HG02973 (cell line): ENCODE measurements at regions not wholly inside any gene's neighbourhood (a gene's known extent, or its start where the extent isn't known, plus 50 kb on each side); places are given as distances from the start of the nearest gene placed in this dataset.
"Not testable (repeated sequence)": the region's sequence is repeated elsewhere in the genome, so short reads cannot be mapped to it uniquely, and the experiment has no call there.

Experiments
- ATAC-seq: cut with Tn5 transposase; IDR thresholded peaks from one replicate; pipeline ENCODE4 v1.9.1; 2021; ENCODE audit warnings: moderate library complexity; ENCODE audit not compliant: unreplicated experiment

DNA sequence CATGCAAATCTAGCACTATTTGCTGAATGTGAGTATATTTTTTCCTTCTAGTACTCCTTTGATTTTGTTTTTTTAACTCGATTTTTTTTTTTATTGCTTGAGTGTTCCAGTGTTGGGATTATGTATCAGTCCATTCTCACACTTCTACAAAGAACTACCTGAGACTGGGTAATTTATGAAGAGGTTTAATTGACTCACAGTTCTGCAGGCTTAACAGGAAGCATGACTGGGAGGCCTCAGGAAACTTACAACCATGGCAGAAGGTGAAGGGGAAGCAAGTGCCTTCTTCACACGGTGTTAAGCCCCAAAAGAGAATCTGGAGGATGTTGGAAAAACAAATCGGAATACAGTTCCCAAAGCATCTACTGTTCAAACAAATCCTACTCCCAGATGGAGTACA, 69.1 kb downstream of the ZNF518B start:
- ATAC-seq = not testable (repeated sequence)

DNA sequence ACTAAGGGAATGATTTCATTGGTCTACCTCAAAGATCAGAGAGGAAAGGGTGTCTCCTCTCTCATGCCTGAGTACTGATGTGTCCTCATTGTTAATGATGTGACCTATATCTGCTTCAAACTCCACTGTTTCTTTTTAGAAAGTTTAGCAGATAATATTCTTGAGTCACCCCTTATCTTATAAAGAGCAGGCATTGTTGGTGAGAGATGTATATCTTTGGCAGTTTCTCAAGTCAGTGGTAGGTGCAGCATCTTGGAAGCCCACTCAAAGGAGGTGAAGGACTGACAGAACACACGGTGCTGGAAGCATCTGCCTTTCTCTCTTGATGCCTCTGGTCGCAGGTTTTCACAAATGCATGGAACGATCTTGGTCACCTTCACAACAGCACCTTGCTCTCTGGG, 71.2 kb downstream of the ZNF518B start:
- ATAC-seq = no peak

DNA sequence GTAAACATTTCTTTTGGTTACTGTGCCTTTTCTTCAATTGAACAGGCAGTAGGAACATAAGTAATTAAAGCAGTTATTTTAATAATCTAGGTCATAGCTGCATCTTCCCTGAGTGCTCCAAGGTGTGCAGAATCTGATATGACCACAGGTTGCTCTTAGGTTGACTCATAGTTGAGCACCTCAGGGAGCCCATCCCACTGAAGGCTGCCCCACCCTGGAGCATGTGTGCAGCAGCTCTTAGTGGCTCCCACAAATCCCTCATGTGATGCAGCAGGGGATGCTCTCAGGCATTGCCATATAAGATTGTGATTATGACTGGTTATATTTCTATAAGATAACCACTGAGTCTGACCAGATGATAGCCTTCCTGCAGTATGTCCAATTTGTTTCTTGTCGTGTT, 72.3 kb downstream of the ZNF518B start:
- ATAC-seq = no peak

DNA sequence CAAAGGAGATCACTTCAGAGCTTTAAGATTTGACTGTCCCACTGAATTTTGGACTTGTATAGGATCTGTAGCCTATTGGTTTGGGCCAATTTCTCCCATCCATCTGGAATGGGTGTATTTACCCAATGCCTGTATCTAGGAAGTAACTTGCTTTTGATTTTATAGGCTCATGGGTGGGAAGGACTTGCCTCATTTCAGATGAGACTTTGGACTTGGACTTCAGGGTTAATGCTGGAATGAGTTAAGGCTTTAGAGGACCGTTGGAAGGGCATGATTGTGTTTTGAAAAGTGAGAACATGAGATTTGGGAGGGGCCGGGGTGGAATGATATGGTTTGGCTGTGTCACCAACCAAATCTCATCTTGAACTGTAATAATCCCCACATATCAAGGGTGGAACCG, 73.8 kb downstream of the ZNF518B start:
- ATAC-seq = no peak

DNA sequence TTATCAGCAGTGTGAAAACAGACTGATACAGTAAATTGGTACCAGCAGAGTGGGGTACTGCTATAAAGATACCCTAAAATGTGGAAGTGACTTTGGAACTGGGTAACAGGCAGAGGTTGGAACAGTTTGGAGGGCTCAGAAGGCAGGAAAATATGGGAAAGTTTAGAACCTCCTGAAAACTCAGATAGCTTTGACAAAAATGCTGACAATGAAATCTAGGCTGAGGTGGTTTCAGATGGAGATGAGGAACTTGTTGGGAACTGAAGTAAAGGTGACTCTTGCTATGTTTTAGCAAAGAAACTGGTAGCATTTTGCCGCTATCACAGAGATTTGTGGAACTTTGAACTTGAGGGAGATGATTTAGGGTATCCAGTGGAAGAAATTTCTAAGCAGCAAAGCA, 75.1 kb downstream of the ZNF518B start:
- ATAC-seq = not testable (repeated sequence)

DNA sequence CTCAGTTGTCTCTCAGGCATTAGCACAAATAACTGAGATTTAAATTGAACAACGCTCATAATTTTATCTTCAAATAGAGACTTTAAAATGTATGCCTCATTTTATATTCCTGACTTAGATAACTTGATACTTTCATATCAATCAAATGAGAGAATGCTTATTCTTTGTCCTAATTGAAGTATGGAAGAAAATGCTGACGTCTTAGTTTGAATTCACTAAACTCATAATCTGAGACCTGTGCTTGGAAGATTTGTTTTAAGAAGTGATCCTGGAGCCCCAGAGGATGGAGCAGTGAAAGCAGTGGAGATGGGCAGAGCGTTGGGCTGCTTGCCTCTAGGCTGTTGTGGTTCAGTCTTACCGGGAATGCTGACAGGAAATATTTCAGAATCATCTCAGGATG, 76.1 kb downstream of the ZNF518B start:
- no peak for ATAC-seq

DNA sequence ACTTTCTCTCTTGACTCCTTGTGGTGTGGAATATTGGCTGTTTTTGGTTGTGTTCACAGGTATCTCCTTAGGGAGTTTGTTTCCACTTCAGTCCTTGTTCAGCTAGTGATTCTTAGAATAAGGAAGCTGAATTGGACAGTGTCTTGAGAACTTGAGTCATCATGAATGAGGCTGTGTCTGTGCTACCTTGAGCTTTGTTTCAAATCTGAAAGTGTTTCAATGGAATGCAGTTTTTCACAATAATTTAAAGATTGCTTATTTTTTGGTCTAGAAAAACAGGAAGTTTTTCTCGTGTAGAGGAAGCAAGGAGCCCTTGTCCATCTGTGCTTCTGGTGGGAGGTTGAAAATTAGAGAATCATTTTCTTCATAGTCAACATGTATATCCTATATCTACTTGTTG, 76.5 kb downstream of the ZNF518B start:
- ATAC-seq = no peak

DNA sequence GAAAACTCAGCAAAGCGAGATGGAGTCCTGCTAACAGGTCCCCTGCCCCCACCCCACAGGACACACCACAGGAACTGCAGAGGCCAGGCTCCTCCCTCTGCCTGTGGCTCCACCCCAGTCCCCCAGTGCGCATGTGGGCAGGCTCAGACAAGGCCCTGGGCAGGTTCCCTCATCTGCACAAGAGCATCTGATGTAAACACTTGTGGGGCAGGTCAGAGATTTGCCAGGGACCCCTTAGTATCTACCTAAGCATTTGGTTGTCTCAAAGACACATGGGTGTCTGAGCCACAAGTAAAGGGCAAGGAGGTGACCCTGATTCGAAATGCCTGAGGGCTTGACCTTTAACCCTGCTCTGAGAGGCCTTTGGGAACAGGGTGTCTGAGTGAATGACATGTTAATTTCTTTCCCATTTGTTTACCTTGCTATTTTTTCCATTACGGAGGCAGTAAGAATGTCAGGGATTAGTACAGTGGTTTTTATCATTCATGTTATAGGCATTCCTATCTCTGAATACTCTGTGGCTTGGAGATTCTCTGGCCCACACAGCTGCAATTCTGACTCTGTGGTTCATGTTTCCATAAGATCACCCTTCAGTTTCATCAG, 85.3 kb downstream of the ZNF518B start:
- ATAC-seq = no peak

DNA sequence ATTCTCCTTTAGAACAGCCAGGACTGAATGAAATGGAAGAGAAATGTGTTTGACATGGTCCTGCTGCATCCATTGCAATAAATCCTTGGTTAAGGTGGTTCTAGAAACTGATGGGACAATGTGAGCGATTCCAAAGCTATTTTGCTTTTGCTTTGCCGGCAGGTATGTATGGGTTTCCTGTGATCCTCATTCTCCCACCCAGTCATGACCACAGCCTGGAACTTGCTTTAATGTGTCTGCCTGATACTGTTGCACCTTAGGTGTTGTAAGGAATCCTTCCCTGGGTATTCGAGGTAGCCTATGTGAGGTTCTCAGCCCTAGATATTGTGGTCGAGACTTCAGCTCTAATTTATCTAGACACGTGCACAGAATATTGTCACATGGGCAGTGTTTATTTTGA, 86.1 kb downstream of the ZNF518B start:
- ATAC-seq = no peak

DNA sequence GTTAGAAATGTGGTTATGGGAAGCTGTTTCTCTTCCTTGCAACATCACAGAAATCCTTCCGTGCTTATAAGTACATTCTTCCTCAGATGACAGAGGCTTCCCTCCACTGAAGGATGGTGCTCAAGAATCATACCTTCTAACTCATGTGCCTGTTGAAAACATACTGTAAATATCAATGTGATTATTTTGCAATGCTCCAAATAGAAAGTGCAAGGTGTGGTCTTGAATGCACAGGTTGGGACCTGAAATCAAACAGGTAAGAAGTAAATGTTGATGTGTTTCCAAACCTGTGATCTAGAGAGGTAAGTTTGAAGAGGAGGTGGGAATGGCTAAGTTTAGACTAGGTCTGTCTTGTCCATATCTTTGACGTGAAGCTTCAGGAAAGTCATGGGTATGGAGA, 87.7 kb downstream of the ZNF518B start:
- ATAC-seq = no peak

DNA sequence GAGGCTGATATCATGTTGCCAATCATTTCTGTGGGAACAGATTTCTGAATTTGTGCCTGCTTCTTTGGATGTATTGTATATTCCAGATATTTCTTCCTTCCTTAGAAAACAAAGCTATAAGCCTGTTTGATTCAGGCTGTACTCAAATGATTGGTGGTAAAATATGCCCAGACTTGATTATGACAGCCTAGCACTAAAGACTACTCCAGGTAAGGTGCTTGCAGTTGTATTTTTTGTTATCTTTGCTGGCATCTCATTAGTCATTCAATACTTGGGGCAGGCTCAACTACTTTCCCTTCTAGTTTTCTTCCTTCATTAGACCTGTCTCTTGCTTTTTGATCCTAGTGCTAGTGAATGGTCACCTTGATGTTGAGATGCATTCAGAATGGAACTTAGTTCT, 90.6 kb downstream of the ZNF518B start:
- ATAC-seq = no peak

DNA sequence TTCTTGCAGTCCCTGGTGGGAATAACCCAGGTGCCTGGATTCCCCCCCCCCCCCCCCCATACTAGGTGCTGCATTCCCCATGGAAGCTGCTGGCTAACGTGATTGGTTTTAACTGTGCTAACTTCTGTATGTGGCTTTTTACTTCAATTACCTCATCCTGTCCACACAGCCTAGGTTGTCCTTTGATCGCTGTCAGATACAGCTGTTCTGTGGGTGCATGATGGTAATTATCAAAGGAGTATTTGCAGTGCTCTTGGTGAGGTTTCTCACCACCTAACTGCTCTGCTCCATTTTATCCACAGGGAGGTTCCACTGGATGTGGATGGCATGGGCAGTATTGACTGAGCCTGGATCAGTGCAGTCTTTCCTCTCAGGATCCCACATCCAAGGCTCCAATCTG, 93.0 kb downstream of the ZNF518B start:
- ATAC-seq = no peak

DNA sequence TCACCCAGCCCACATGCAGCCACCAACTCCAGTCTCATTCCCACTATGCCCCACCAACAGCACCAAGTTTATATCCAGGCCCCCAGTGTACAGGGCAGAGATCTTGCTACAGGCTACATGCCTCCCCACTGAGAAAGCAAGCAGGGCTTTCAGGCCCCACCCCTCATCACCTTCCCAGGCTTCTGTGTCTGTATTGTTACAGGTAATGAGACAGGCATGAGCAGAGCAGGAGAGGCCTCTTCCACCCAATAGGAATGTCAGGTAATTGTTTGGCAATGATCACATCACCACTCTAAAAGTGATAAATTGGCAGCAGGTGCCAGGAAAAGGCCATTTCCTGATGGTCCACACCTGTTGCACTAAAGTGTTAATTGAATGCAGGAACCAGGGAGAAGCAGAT, 102.5 kb downstream of the ZNF518B start:
- no peak for ATAC-seq

DNA sequence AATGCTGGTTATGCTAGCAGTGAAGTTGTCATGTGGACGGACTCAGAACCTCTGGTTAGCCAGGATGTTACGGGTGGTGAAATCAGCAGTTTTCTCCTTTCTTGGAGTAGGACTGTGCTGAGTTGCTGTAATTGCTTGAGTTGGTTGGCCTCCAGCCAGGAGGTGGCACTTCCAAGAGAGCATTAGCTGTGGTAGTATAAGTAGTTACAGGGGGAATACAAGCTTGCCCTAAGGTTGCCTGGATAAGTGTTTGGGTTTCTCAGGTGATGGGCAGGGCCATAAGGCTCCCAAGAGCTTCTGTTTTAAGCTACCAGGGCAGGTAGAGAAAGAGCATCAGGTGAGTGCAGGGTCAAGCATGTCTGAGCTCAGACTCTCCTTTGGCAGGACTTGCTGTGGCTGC, 103.0 kb downstream of the ZNF518B start:
- no peak for ATAC-seq

DNA sequence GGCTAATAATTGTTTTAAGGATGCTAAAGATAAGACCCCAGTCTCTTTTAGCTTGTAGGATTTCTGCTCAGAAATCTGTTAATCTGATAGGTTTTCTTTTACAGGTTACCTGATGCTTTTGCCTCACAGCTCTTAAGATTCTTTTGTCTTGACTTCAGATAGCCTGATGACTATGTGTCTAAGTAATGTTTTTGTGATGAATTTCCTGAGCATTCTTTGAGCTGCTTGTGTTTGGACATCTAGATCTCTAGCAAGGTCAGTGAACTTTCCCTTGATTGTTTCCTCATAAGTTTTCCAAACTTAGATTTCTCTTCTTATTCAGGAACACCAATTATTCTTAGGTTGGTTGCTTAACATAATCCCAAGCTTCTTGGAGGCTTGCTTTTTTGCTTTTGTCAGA, 104.1 kb downstream of the ZNF518B start:
- ATAC-seq = no peak

DNA sequence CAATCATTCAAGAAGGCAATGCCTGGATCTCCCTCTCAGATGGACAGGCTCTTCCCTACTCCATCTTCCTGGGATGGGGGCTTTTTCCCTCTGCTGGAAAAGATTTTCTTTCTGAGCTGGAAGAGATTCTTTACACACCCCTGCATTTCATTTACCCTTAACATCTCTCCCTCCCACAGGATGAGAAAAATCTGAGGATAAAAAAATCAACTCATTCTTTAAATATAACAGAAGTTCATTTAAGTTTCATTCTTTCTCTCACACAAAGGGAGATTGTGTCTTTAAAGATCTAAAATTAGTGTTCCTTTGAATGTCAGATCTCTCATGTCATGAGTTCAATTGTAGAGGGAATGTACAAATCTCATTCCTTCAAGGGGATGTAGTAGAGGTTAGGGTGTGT, 109.0 kb downstream of the ZNF518B start:
- ATAC-seq = no peak

DNA sequence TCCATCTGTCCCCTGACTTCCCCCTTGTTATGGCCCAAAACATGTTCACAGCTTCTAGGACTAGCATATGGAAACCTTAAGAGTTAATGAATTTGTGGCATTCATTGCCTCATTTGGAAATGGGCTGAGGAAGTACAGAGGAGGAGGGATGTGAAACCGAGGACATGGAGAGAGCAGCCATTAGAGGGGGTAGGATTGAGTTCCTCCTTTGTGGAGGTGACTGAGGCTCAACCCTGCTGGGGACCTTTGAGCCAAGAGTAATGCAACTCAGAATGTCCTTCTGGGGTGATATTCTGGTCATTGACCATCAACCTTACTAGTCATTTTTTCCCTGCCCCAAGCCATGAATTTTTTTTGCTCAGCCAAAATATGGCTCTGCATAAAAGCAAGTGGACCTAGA, 109.4 kb downstream of the ZNF518B start:
- no peak for ATAC-seq

DNA sequence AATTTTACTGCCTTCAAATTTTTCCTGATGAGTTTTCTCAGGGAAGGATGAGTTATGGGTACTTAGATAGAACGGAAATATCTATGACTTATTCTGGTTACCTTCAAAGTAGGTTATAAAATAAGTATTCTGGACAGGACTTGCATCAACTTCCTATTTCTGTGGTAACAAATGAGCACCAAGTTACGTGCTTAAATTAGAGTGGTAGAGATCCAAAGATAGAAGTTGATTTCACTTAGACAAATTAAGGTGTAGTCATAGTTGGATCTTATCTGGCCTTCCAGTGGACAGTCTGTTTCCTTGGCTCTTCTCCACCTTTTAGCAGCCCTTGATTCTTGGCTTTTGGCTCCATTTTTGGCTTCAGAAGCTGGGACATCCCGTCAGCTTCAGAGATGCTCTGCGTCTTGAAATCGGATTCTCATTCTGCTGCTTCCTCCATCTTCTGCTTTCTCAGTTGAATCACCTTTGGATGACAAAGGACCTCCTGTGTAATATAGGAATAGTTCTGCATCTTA, 109.9 kb downstream of the ZNF518B start:
- no peak for ATAC-seq

DNA sequence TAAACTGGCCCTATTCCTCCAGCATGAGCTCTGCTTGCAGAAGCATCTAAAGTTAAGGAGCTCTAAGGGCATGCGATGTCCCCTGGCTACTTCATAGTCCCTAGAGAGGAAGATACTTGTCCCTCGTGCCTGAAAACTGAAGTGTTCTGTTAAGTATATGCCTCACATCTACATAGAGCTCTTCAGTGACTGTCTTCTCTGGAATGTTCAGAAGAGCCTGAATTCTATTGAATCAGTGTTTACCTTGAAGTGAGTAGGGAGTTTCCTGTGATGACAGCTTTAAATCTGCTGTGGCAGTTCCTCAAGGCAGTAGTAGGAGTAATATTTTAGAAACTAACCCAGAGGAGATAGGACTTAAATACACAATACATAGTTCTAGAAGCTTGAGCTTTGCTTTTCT, 111.2 kb downstream of the ZNF518B start:
- no peak for ATAC-seq

DNA sequence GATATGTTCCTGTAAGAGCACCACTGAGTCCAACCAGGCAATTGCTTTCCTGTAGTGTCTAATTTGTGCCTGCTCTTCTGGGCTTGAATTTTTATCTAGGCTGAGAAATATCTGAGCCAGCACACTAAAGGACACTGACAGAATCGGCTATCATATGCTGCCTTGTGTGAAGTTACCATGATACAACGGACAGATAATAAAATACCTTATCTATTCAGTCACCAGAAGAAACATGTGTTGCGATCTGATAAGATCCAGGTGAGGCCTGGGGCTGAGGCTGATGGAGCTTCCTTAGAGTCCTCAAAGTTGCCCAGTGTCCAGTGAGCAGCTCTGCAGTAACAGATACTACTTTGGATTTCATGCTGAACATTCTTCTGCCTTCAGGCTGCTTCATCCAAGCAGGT, 111.8 kb downstream of the ZNF518B start:
- no peak for ATAC-seq

DNA sequence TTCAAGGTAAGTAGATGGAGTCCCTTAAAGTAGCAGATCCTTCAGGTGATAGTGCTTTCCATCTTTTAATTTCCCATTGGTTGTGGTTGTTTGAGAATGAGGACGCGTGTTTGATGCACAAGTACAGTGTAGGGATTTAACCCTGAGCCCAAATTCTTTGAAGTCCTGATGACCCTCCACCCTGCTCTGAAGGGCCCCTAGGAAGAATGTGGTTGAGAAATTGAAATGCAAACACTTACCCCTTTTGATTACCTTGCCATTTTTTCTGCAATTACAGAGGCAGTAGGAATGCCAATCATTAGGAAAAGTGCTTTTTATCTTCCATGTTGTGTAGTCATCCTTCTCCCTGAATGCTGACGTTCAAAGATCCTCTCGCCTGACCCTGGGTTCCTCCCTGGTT, 112.4 kb downstream of the ZNF518B start:
- no peak for ATAC-seq

DNA sequence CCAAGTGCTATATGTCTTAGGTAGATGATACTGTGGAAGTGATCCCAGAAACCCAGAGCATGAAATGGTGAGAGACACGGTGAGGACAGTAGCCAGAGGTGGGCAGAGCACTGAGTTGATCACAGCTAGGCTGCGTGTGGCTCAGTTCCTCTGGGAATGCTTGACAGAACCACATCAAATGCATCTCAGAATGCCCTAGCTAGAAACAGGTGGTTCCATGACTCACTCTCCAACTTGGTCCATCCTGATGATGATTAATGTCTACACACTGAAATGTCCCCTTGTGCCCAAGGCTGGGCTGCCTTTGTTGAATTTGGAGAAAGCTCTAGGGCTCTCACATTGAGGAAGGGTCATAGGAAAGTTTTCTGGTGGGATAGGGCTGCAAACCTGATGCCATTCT, 113.6 kb downstream of the ZNF518B start:
- no peak for ATAC-seq

DNA sequence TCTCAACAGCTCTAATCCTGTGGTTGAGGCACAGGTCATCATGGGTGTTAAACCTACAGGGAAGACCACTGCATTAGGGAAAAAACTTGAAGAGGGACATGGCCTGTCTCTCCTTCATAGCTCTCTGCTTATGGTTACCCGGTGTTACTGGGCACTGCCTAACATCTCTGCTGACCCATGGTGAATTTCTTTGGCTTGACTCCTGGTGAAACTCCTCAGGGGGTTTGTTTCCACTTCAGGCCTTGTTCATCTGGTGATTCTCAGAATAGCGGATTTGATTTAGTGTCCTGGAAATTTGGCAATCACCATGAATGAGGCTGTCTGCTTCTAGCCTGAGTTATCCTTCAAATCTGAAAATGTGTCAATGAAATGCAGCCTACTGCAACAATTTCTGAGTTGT, 114.4 kb downstream of the ZNF518B start:
- ATAC-seq = no peak
